Erythroblast (primary cell): ENCODE measurements at regions not wholly inside any gene's neighbourhood (a gene's known extent, or its start where the extent isn't known, plus 50 kb on each side); places are given as distances from the start of the nearest gene placed in this dataset.

Source experiments
- GATA1 ChIP-seq: IDR thresholded peaks from 2 replicates; pipeline ENCODE4 v1.6.1; 2011; ENCODE audit warnings: low read depth, mild to moderate bottlenecking, control low read depth, low read length, moderate library complexity
- POLR2A ChIP-seq: IDR thresholded peaks from 2 replicates; pipeline ENCODE4 v1.6.1; 2011; ENCODE audit warnings: mild to moderate bottlenecking, low read length

DNA sequence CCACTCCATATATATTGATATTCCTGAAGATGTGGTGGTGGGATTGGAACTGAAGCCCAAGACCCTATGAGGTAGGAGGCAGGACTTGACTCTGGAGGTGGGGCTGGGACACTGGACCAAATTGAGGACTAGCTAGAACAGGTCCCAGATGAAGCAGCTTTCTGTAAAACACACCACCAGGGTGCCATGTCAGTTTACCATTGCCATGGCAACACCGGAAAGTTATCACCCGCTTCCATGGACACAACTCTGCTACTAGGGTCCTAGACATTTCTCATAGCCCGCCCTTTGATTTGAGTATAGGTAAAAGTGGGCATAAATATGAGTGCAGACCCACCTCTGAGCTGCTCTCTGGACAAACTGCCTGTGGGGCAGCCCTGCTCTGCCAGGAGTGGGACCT, 490.5 kb upstream of the PFKP start:
- no peak for TF ChIP-seq POLR2A
- TF ChIP-seq GATA1, result no peak
